ENCODE measurements at regions not wholly inside any gene's neighbourhood (a gene's known extent, or its start where the extent isn't known, plus 50 kb on each side); places are given as distances from the start of the nearest gene placed in this dataset.
A peak's percentile ranks its signal among the peaks of the same experiment; 100 is the strongest.

GRCh38 chr3:13718436-13718835, 161.4 kb downstream of the WNT7A start:
- H3K27me3 ChIP-seq (ENCODE audit: control insufficient read depth in 3 of 3, insufficient read depth in 3 of 3, low read length in 2 of 3), result no peaks in the 10 kb centered on the region
- TF ChIP-seq CTCF (IDR thresholded peaks at IDR 0.05; ENCODE audit: control extremely low read depth, extremely low read depth), result no peak
- H3K9ac ChIP-seq (ENCODE audit: insufficient read depth in 1 of 2, low read length in 2 of 2), result no peak overlapping the region
- H3K4me3 ChIP-seq, result no peak overlapping the region
- DNase-seq, result no peak
- ATAC-seq (ENCODE audit: insufficient read depth, low FRiP score), result no peak
- H3K27ac ChIP-seq (ENCODE audit: low read depth in 1 of 2, low read length in 1 of 2), result no peak overlapping the region
- no peaks in the 10 kb centered on the region for H3K36me3 ChIP-seq (ENCODE audit: control insufficient read depth in 4 of 4, insufficient read depth in 4 of 4, low read length in 4 of 4)
- no peaks in the 10 kb centered on the region for H3K4me1 ChIP-seq (ENCODE audit: control insufficient read depth in 5 of 5, insufficient read depth in 5 of 5, low read length in 5 of 5)
- WGBS, 2 donors, result 80 to 89% methylated on average over 7 of the region's 7 CpGs
- peaks cover 0 to 6% (median 1%) of the 10 kb centered on the region in 4 donors for H3K9me3 ChIP-seq (ENCODE audit: control insufficient read depth in 4 of 4, insufficient read depth in 3 of 4, low read length in 3 of 4)

- no peaks in the 10 kb centered on the region for H3K27me3 ChIP-seq (ENCODE audit: control insufficient read depth in 3 of 3, insufficient read depth in 3 of 3, low read length in 2 of 3)
- ATAC-seq (ENCODE audit: insufficient read depth, low FRiP score) (no peak), DNase-seq (no peak)
- no peaks in the 10 kb centered on the region for H3K36me3 ChIP-seq (ENCODE audit: control insufficient read depth in 4 of 4, insufficient read depth in 4 of 4, low read length in 4 of 4)
- WGBS, 2 donors, result 74 to 82% methylated on average over 2 of the region's 2 CpGs
- H3K4me1 ChIP-seq (ENCODE audit: control insufficient read depth in 5 of 5, insufficient read depth in 5 of 5, low read length in 5 of 5), result no peaks in the 10 kb centered on the region
- no peak overlapping the region for H3K4me3 ChIP-seq
- no peak overlapping the region for H3K9ac ChIP-seq (ENCODE audit: insufficient read depth in 1 of 2, low read length in 2 of 2)
- H3K9me3 ChIP-seq (ENCODE audit: control insufficient read depth in 4 of 4, insufficient read depth in 3 of 4, low read length in 3 of 4), result peaks cover 0 to 8% (median 3%) of the 10 kb centered on the region in 4 donors
- no peak overlapping the region for H3K27ac ChIP-seq (ENCODE audit: low read depth in 1 of 2, low read length in 1 of 2)
- no peak for TF ChIP-seq CTCF (IDR thresholded peaks at IDR 0.05; ENCODE audit: control extremely low read depth, extremely low read depth)
These were observed 161.9 kb downstream of the WNT7A start for GRCh38 chr3:13718000-13718399.

- Histone ChIP-seq H3K9ac (ENCODE audit: insufficient read depth in 1 of 2, low read length in 2 of 2) (no peak overlapping the region), H3K4me3 (no peak overlapping the region), H3K27me3 (ENCODE audit: control insufficient read depth in 3 of 3, insufficient read depth in 3 of 3, low read length in 2 of 3) (no peaks in the 10 kb centered on the region), H3K4me1 (ENCODE audit: control insufficient read depth in 5 of 5, insufficient read depth in 5 of 5, low read length in 5 of 5) (no peaks in the 10 kb centered on the region), H3K9me3 (ENCODE audit: control insufficient read depth in 4 of 4, insufficient read depth in 3 of 4, low read length in 3 of 4) (peaks cover 0 to 14% (median 4%) of the 10 kb centered on the region in 4 donors), H3K36me3 (ENCODE audit: control insufficient read depth in 4 of 4, insufficient read depth in 4 of 4, low read length in 4 of 4) (no peaks in the 10 kb centered on the region), H3K27ac (ENCODE audit: low read depth in 1 of 2, low read length in 1 of 2) (no peak overlapping the region)
- 69 to 78% methylated on average over 8 of the region's 8 CpGs for WGBS, 2 donors
- no peak for TF ChIP-seq CTCF (IDR thresholded peaks at IDR 0.05; ENCODE audit: control extremely low read depth, extremely low read depth)
- peak in 1 of 3 donors; percentile 15 for DNase-seq
- no peak for ATAC-seq (ENCODE audit: insufficient read depth, low FRiP score)
These were observed 162.5 kb downstream of the WNT7A start for GRCh38 chr3:13717222-13717895.
